Lung (tissue), 11 donors: ENCODE measurements at regions not wholly inside any gene's neighbourhood (a gene's known extent, or its start where the extent isn't known, plus 50 kb on each side); places are given as distances from the start of the nearest gene placed in this dataset.
"Not testable (repeated sequence)": the region's sequence is repeated elsewhere in the genome, so short reads cannot be mapped to it uniquely, and the experiment has no call there.

Experiments used
- ATAC-seq: fragments of 200-7000 bp; cut with Tn5 transposase; one replicate; pipeline ENCODE4 v1.9.1; 2020; ENCODE audit warnings: moderate number of reproducible peaks; ENCODE audit not compliant: insufficient read depth, low FRiP score
- DNase-seq, 3 donors: peaks; one replicate each; pipeline ENCODE4 v3.0.0-alpha.2; 2013 to 2017
- H3K27ac ChIP-seq, 2 donors: one replicate each; pipeline ENCODE4 v1.5.1; 2013; ENCODE audit warnings: mild to moderate bottlenecking in 2 of 2, moderate library complexity in 2 of 2, control low read depth in 1 of 2, inconsistent platforms in 1 of 2, low read depth in 1 of 2, low read length in 1 of 2
- H3K27me3 ChIP-seq, 3 donors: one replicate each; pipeline ENCODE4 v1.5.1; 2013; ENCODE audit warnings: low read length in 2 of 3; ENCODE audit not compliant: control insufficient read depth in 3 of 3, insufficient read depth in 3 of 3
- H3K36me3 ChIP-seq, 4 donors: one replicate each; pipeline ENCODE4 v1.5.1; 2013; ENCODE audit warnings: low read length in 4 of 4, mild to moderate bottlenecking in 1 of 4, moderate library complexity in 1 of 4; ENCODE audit not compliant: control insufficient read depth in 4 of 4, insufficient read depth in 4 of 4
- H3K4me1 ChIP-seq, 5 donors: one replicate each; pipeline ENCODE4 v1.5.1; 2013; ENCODE audit warnings: low read length in 5 of 5, mild to moderate bottlenecking in 2 of 5, moderate library complexity in 1 of 5; ENCODE audit not compliant: control insufficient read depth in 5 of 5, insufficient read depth in 5 of 5
- H3K4me3 ChIP-seq: one replicate; pipeline ENCODE4 v1.5.1; 2013; ENCODE audit warnings: mild to moderate bottlenecking, control low read depth, moderate library complexity
- H3K9ac ChIP-seq, 2 donors: one replicate each; pipeline ENCODE4 v1.5.1; 2013; ENCODE audit warnings: low read length in 2 of 2, control low read depth in 1 of 2; ENCODE audit not compliant: insufficient read depth in 1 of 2
- H3K9me3 ChIP-seq, 4 donors: one replicate each; pipeline ENCODE4 v1.5.1; 2013; ENCODE audit warnings: low read length in 3 of 4, mild to moderate bottlenecking in 1 of 4, moderate library complexity in 1 of 4; ENCODE audit not compliant: control insufficient read depth in 4 of 4, insufficient read depth in 3 of 4
- CTCF ChIP-seq: IDR thresholded peaks from 2 replicates; pipeline ENCODE4 v1.5.1; 2012; ENCODE audit warnings: mild to moderate bottlenecking; ENCODE audit errors: control extremely low read depth, extremely low read depth
- WGBS, 2 donors: extraction: QIAGEN DNeasy Blood & Tissue Kit; methylation state at CpG; one replicate each; pipeline ENCODE4 v1.1.7; 2013; 5-methylcytosine and 5-hydroxymethylcytosine counted together
- donor health status: control.
- donor health status: control.
- donor health status: Bipolar disorder and iron deficiency.
- donor health status: healthy.
- donor health status: DM: yes; HTN: yes; CAD: no.

- 83 to 88% methylated on average over 6 of the region's 6 CpGs for WGBS, 2 donors
- H3K27me3 ChIP-seq, H3K4me3 ChIP-seq, H3K27ac ChIP-seq, DNase-seq, ATAC-seq, H3K36me3 ChIP-seq, H3K9ac ChIP-seq, H3K4me1 ChIP-seq: not testable (repeated sequence)
- H3K9me3 ChIP-seq = peaks cover 0 to 10% (median 0%) of the 10 kb centered on the region in 4 donors
Measured at GRCh38 chr6:86283596-86283995, 640.9 kb upstream of the SYNCRIP start.

GRCh38 chr6:86276056-86276455 is 633.4 kb upstream of the SYNCRIP start:
- Histone ChIP-seq H3K9me3 (no peaks in the 10 kb centered on the region), H3K27ac (no peak overlapping the region), H3K9ac (no peak overlapping the region), H3K4me3 (no peak overlapping the region), H3K27me3 (no peaks in the 10 kb centered on the region), H3K36me3 (no peaks in the 10 kb centered on the region), H3K4me1 (no peaks in the 10 kb centered on the region)
- TF ChIP-seq CTCF = no peak
- no peak for ATAC-seq
- DNase-seq = no peak
- 83 to 88% methylated on average over 5 of the region's 5 CpGs for WGBS, 2 donors

GRCh38 chr6:86273936-86274335 is 631.2 kb upstream of the SYNCRIP start:
- no peak overlapping the region for H3K9ac ChIP-seq
- no peaks in the 10 kb centered on the region for H3K9me3 ChIP-seq
- H3K36me3 ChIP-seq = no peaks in the 10 kb centered on the region
- whole genome bisulfite sequencing, 2 donors = 80% methylated on average over 2 of the region's 2 CpGs
- DNase-seq (no peak), ATAC-seq (no peak)
- no peak for TF ChIP-seq CTCF
- H3K27me3 ChIP-seq = no peaks in the 10 kb centered on the region
- H3K27ac ChIP-seq = no peak overlapping the region
- H3K4me3 ChIP-seq = no peak overlapping the region
- H3K4me1 ChIP-seq = no peaks in the 10 kb centered on the region

- H3K9me3 ChIP-seq = no peaks in the 10 kb centered on the region
- H3K27ac ChIP-seq = no peak overlapping the region
- no peaks in the 10 kb centered on the region for H3K4me1 ChIP-seq
- H3K9ac ChIP-seq = no peak overlapping the region
- DNase-seq = peak in 1 of 3 donors; percentile 16
- no peak for ATAC-seq
- H3K27me3 ChIP-seq = no peaks in the 10 kb centered on the region
- no peaks in the 10 kb centered on the region for H3K36me3 ChIP-seq
- WGBS, 2 donors = 67 to 69% methylated on average over 4 of the region's 4 CpGs
- H3K4me3 ChIP-seq = no peak overlapping the region
- no peak for TF ChIP-seq CTCF
Measured at GRCh38 chr6:86256615-86257187, 614.0 kb upstream of the SYNCRIP start.
